GM12878 (cell line): ENCODE measurements at regions not wholly inside any gene's neighbourhood (a gene's known extent, or its start where the extent isn't known, plus 50 kb on each side); places are given as distances from the start of the nearest gene placed in this dataset.

Experiments
- ATAC-seq: fragments of 200-7000 bp; cut with Tn5 transposase; 3 replicates; pipeline ENCODE4 v1.9.1; 2020; ENCODE audit warnings: mild to moderate bottlenecking, moderate library complexity
- BruUV-seq: library from RNA; stranded (reverse); fragments of 400-500 nt; replicated peaks from 2 replicates; lab custom pipeline; 2021; lab: Mats Ljungman, UMichigan
- CTCF ChIA-PET: fragments of 300-600 bp; sonication (Branson Sonifier 250); formaldehyde crosslinking; extraction: SDS; loops from one replicate; lab custom pipeline; 2021; ENCODE audit warnings: inconsistent platforms; lab: Yijun Ruan, JAX
- POLR2A ChIA-PET: fragments of 350-600 bp; formaldehyde crosslinking; extraction: SDS; loops from one replicate; lab custom pipeline; 2021; ENCODE audit warnings: inconsistent platforms; lab: Charles Lee
- RAD21 ChIA-PET: fragments of 300-600 bp; sonication (Branson Sonifier 250); formaldehyde crosslinking; loops from one replicate; lab custom pipeline; 2023; ENCODE audit warnings: antibody characterized with exemption; ENCODE audit not compliant: unreplicated experiment; lab: Charles Lee
- SMC1A ChIA-PET: fragments of 300-600 bp; sonication (Branson Sonifier 250); formaldehyde crosslinking; loops from one replicate; lab custom pipeline; 2023; ENCODE audit not compliant: unreplicated experiment, uncharacterized antibody; lab: Charles Lee
- DNase-seq: peaks from one replicate; pipeline ENCODE4 v3.0.0-alpha.2; 2011; ENCODE audit warnings: low read depth, low spot score
- FAIRE-seq: peaks from 3 replicates; lab custom pipeline; 2011; peaks lifted over from hg19 to GRCh38; lab: Jason Lieb, UNC
- H2AFZ ChIP-seq: 2 replicates; pipeline ENCODE4 v1.6.0; 2011; ENCODE audit warnings: low read depth, low read length, control low read depth; ENCODE audit not compliant: control insufficient read depth
- H3K27ac ChIP-seq: 2 replicates; pipeline ENCODE4 v1.5.1; 2011; ENCODE audit warnings: control low read depth; ENCODE audit not compliant: control insufficient read depth, insufficient read depth
- H3K27me3 ChIP-seq, 2 experiments: replicated peaks in 1 of 2; 2 replicates each; pipeline versions ENCODE4 v1.6.0 to v1.6.1; 2011; ENCODE audit warnings: low read length in 1 of 2; ENCODE audit not compliant: control insufficient read depth in 2 of 2, insufficient read depth in 2 of 2
- H3K36me3 ChIP-seq, 2 experiments: 2 replicates each; pipeline ENCODE4 v1.5.1; 2011; ENCODE audit warnings: low read length in 1 of 2; ENCODE audit not compliant: control insufficient read depth in 2 of 2, insufficient read depth in 2 of 2
- H3K4me1 ChIP-seq: 2 replicates; pipeline ENCODE4 v1.6.1; 2011; ENCODE audit warnings: mild to moderate bottlenecking, low read length, moderate library complexity, mixed read lengths; ENCODE audit not compliant: control insufficient read depth, insufficient read depth
- H3K4me2 ChIP-seq: 2 replicates; pipeline ENCODE4 v1.6.0; 2011; ENCODE audit warnings: control low read depth; ENCODE audit not compliant: control insufficient read depth, insufficient read depth
- H3K4me3 ChIP-seq: fragments of 200-600 bp; sonication (generic); 2 replicates; pipeline ENCODE4 v1.5.1; 2016
- H3K79me2 ChIP-seq: 2 replicates; pipeline ENCODE4 v1.6.0; 2011; ENCODE audit warnings: low read length; ENCODE audit not compliant: control insufficient read depth, insufficient read depth
- H3K9ac ChIP-seq: 2 replicates; pipeline ENCODE4 v1.8.0; 2011; ENCODE audit warnings: low read length, control low read depth, mixed read lengths; ENCODE audit not compliant: control insufficient read depth, insufficient read depth
- H3K9me3 ChIP-seq: replicated peaks from 3 replicates; pipeline ENCODE4 v1.5.1; 2011; ENCODE audit warnings: mild to moderate bottlenecking, low read length; ENCODE audit not compliant: control insufficient read depth, insufficient read depth
- H4K20me1 ChIP-seq: 2 replicates; pipeline ENCODE4 v1.6.0; 2011; ENCODE audit not compliant: control insufficient read depth, insufficient read depth
- EED ChIP-seq: sonication (generic); IDR thresholded peaks from 2 replicates; pipeline ENCODE4 v1.6.1; 2016; ENCODE audit warnings: antibody characterized with exemption, low read depth
- HCFC1 ChIP-seq: fragments of 150-350 bp; IDR thresholded peaks from 2 replicates; pipeline ENCODE4 v1.6.1; 2014; ENCODE audit warnings: low read length
- MXI1 ChIP-seq: fragments of 150-350 bp; IDR thresholded peaks from 2 replicates; pipeline ENCODE4 v1.6.1; 2011; ENCODE audit warnings: low read depth, mild to moderate bottlenecking, inconsistent platforms, low read length, improper control_type of control experiment
- SRF ChIP-seq, 2 experiments: IDR thresholded peaks; 2 replicates each; pipeline ENCODE4 v1.6.1; 2011; ENCODE audit warnings: low read depth in 2 of 2, low read length in 2 of 2, mild to moderate bottlenecking in 1 of 2, moderate library complexity in 1 of 2
- ZNF384 ChIP-seq: IDR thresholded peaks from 2 replicates; pipeline ENCODE4 v1.6.1; 2012; ENCODE audit warnings: low read depth, mild to moderate bottlenecking, low read length, improper control_type of control experiment, borderline replicate concordance
- ZSCAN29 ChIP-seq: fragments of 450-650 bp; IDR thresholded peaks from 2 replicates; pipeline ENCODE4 v1.6.1; 2017; ENCODE audit warnings: mild to moderate bottlenecking, moderate library complexity
- WGBS: methylation state at CpG from one replicate; pipeline ENCODE4 v1.1.6; 2016; ENCODE audit warnings: low lambda C conversion rate; ENCODE audit not compliant: insufficient replicate concordance, insufficient coverage; ENCODE audit errors: missing lambda C conversion rate; 5-methylcytosine and 5-hydroxymethylcytosine counted together
- in situ Hi-C: fragments of 300-500 bp; cut with MboI; formaldehyde crosslinking; loops from 9 replicates; pipeline ENCODE4 v1.14.3; 2018; ENCODE audit warnings: mixed read lengths
- intact Hi-C: fragments of 100-400 bp; cut with micrococcal nuclease; formaldehyde crosslinking; loops from one replicate; pipeline ENCODE4 v1.14.2; 2022; ENCODE audit not compliant: unreplicated experiment
- TF ChIP-seq, protein P1 (sequence below): IDR thresholded peaks from 2 replicates; pipeline ENCODE4 v1.6.1; 2012; ENCODE audit warnings: improper control_type of control experiment, low read depth, low read length; ENCODE audit not compliant: insufficient replicate concordance
- TF ChIP-seq, protein P2 (sequence below): fragments of 450-650 bp; IDR thresholded peaks from 2 replicates; pipeline ENCODE4 v1.6.1; 2016; ENCODE audit warnings: mild to moderate bottlenecking

DNA sequence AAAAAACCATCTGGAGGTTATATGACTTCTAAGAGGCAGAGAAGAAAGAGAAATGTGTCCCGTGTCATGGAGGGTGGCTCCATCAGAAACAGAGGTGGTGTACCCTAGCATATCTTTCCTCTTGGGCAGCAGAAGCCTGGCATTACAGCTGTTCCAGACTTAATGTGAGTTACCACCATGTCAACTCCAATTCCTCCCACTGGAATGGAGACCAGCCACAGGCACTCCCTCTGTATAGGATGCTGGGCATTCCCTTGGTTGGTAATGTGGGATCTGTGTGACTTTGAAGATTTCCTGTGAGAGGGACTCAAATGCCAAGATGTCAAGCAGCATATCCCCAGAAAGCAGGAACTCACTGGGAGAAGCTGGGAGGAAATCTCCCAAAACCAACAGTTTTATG lies 77.1 kb upstream of the COG2 start:
- FAIRE-seq: no peak
- ChIA-PET CTCF (no interaction called here), RAD21 (no interaction called here), POLR2A (no interaction called here), SMC1A (no interaction called here)
- Histone ChIP-seq H3K9ac (no peak overlapping the region), H2AFZ (no peak overlapping the region), H3K4me1 (no peaks in the 10 kb centered on the region), H3K27me3 (no peaks in the 10 kb centered on the region), H3K4me2 (no peak overlapping the region), H4K20me1 (no peaks in the 10 kb centered on the region; the same call in 1 of the 2 replicates), H3K27ac (no peak overlapping the region), H3K9me3 (no peaks in the 10 kb centered on the region), H3K4me3 (no peak overlapping the region), H3K79me2 (no peaks in the 10 kb centered on the region), H3K36me3 (no peaks in the 10 kb centered on the region)
- 75% methylated on average over 1 of the region's 1 CpG for WGBS
- no TSS peak for BruUV-seq
- intact Hi-C loops (no loop called here), in situ Hi-C loops (no loop called here)
- no peak for ATAC-seq
- TF ChIP-seq HCFC1 (no peak), MXI1 (no peak), EED (no peak), ZSCAN29 (no peak), ZNF384 (no peak), SRF (IDR thresholded peaks at IDR 0.05; ENCODE audit: low read depth in 2 of 2, low read length in 2 of 2) (no peak)
- TF ChIP-seq, protein P1, sequence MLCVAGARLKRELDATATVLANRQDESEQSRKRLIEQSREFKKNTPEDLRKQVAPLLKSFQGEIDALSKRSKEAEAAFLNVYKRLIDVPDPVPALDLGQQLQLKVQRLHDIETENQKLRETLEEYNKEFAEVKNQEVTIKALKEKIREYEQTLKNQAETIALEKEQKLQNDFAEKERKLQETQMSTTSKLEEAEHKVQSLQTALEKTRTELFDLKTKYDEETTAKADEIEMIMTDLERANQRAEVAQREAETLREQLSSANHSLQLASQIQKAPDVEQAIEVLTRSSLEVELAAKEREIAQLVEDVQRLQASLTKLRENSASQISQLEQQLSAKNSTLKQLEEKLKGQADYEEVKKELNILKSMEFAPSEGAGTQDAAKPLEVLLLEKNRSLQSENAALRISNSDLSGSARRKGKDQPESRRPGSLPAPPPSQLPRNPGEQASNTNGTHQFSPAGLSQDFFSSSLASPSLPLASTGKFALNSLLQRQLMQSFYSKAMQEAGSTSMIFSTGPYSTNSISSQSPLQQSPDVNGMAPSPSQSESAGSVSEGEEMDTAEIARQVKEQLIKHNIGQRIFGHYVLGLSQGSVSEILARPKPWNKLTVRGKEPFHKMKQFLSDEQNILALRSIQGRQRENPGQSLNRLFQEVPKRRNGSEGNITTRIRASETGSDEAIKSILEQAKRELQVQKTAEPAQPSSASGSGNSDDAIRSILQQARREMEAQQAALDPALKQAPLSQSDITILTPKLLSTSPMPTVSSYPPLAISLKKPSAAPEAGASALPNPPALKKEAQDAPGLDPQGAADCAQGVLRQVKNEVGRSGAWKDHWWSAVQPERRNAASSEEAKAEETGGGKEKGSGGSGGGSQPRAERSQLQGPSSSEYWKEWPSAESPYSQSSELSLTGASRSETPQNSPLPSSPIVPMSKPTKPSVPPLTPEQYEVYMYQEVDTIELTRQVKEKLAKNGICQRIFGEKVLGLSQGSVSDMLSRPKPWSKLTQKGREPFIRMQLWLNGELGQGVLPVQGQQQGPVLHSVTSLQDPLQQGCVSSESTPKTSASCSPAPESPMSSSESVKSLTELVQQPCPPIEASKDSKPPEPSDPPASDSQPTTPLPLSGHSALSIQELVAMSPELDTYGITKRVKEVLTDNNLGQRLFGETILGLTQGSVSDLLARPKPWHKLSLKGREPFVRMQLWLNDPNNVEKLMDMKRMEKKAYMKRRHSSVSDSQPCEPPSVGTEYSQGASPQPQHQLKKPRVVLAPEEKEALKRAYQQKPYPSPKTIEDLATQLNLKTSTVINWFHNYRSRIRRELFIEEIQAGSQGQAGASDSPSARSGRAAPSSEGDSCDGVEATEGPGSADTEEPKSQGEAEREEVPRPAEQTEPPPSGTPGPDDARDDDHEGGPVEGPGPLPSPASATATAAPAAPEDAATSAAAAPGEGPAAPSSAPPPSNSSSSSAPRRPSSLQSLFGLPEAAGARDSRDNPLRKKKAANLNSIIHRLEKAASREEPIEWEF: no peak
- TF ChIP-seq, protein P2, sequence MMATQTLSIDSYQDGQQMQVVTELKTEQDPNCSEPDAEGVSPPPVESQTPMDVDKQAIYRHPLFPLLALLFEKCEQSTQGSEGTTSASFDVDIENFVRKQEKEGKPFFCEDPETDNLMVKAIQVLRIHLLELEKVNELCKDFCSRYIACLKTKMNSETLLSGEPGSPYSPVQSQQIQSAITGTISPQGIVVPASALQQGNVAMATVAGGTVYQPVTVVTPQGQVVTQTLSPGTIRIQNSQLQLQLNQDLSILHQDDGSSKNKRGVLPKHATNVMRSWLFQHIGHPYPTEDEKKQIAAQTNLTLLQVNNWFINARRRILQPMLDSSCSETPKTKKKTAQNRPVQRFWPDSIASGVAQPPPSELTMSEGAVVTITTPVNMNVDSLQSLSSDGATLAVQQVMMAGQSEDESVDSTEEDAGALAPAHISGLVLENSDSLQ: no peak
- DNase-seq: no peak
